ENCODE measurements at regions not wholly inside any gene's neighbourhood (a gene's known extent, or its start where the extent isn't known, plus 50 kb on each side); places are given as distances from the start of the nearest gene placed in this dataset.
"Not testable (repeated sequence)": the region's sequence is repeated elsewhere in the genome, so short reads cannot be mapped to it uniquely, and the experiment has no call there.

DNA sequence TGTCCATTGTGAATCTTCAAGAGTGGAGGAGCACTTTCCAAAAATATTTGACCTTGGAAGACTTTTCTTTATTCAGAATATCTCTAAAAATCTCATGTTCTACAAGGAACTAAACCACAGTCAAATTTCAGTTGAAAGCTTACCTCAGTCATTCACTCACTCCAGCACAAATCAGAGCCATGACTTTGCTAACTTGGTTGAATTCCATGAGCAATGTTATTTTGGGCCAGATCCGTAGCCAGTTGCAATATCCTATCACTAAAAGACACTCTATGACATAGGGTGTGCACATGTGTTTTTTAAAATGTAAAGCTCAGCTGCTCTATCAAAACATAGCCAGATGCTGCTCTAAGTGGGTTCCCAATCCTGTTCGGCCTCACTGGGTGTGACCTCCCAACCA lies 156.1 kb upstream of the ANKRD55 start:
- DNase-seq = no peak

GRCh38 chr5:56388229-56388985 lies 155.3 kb upstream of the ANKRD55 start:
- no peak for DNase-seq

DNA sequence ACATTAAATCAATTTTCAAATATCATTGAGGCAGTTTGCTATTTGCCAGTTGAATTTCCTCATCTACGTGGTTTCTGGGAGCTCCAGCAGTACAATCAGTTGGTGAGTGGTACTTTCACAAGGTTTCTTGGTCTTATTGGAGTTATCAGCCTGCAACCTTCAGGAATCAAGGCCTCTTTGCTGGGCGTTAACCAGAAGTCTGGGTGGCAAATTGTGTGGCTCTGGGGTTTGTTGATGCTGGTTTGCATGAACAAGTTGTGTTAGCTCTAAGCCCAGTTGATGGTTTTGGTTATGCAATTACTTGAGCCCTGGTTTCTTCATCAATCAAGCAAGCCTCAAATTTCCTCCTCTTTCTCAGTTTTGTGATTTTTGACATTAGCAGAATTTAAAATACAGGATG lies 152.9 kb upstream of the ANKRD55 start:
- DNase-seq = no peak

DNA sequence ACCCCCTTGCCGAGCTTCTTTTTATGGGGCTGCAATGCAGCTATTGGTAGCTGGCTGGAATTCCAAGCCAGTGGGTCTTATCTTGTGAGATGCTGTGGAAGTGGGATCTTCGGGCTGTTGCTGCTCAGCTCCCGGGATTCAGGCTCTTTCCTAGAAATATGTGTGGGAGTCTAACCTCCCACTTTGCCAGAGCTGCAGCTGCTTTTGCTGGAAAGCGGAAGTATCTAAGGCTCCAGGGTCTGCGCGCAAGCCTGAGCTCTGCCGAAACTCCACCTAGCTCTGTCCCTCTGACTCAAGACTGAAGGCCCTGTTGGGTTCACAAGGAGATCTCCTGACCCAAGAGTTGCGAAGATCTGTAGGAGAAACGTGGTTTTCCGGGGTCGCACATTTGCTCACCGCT lies 151.1 kb upstream of the ANKRD55 start:
- DNase-seq = peak in 1 of 56 donors; percentile 10

DNA sequence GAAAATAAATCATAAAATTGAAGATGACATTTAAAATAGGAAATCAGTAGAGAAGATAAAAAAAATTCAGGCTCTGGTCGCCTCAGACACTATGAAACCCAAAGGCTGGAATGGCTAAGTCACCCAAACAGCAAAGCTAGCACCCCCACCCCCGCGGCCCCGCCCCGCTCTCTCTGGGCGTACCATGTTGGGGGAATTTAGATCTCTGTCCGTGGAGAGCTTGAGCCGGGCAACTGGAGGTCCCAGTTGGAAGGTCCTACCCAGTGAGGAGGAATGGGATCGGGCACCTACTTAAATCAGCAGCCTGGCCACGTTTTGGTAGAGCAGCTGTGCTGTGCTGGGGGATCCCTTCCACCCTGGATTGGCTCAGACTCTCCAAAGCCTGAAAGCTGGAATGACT lies 150.6 kb upstream of the ANKRD55 start:
- DNase-seq = no peak

- no peak for DNase-seq
These were observed 149.8 kb upstream of the ANKRD55 start for GRCh38 chr5:56382896-56383295.

DNA sequence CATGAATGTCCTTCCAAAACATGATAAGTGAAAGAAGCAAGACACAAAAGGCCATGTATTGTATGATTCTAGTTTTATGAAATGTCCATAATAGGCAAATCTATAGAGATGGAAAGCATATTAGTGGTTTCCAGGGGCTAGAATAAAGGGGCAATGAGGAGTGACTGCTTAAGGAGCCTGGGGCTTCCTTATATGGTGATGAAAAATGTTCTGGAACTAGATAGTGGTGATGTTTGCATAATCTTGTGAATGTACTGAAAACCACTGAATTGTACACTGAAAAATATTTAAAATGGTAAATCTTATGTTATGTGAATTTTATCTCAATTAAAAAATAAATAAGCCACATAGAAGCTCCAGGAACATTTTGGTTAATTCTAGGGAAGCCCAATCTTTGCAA lies 144.4 kb upstream of the ANKRD55 start:
- DNase-seq = no peak

- DNase-seq = no peak
These were observed 143.0 kb upstream of the ANKRD55 start for GRCh38 chr5:56376128-56376527.

- no peak for DNase-seq
These were observed 141.9 kb upstream of the ANKRD55 start for GRCh38 chr5:56375011-56375410.

DNA sequence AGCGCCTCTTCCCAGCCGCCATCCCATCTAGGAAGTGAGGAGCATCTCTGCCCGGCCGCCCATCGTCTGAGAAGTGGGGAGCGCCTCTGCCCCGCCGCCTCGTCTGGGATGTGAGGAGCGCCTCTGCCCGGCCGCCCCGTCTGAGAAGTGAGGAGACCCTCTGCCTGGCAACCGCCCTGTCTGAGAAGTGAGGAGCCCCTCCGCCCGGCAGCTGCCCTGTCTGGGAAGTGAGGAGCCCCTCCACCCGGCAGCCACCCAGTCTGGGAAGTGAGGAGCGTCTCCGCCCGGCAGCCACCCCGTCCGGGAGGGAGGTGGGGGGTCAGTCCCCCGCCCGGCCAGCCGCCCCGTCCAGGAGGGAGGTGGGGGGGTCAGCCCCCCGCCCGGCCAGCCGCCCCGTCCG lies 139.4 kb upstream of the ANKRD55 start:
- not testable (repeated sequence) for DNase-seq

DNA sequence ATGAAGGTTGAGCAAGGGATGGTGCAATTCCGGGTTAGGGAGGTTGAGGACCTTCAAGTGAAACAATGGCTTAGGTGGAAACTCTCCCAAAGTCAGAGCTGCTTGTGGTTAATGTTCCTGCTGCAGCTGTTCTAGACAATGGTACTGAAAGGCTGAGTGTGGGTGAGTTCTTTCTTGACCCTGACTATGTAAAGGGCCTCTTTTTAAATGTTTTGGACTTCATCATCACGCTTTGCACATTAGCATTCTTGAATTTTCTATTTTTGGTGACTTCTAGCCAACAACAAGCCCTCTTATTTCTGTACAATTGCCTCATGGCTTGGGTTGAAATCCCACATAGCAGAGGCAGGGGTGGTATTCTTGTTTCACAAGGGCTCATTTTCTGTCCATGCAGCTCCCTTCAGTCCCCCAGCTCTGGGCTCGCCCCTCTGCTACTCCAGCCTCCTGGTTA lies 136.3 kb upstream of the ANKRD55 start:
- no peak for DNase-seq

GRCh38 chr5:56367748-56368147 lies 134.6 kb upstream of the ANKRD55 start:
- no peak for DNase-seq

DNA sequence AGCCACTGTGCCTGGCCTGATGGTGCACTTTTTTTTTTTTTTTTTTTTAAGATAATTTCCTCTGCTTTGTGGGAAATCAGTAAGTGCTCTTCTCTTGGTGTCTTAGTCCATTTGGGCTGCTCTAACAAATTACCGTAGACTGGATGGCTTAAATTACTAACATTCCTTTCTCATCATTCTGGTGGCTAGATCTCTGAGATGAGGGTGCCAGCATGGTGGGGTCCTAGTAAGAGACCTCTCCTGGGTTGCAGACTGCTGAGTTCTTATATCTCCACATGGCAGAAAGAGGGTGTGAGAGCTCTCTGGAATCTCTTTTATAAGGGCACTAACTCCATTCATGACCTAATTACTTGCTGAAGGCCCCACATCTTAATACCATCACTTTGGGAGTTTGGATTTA lies 133.9 kb upstream of the ANKRD55 start:
- no peak for DNase-seq

DNA sequence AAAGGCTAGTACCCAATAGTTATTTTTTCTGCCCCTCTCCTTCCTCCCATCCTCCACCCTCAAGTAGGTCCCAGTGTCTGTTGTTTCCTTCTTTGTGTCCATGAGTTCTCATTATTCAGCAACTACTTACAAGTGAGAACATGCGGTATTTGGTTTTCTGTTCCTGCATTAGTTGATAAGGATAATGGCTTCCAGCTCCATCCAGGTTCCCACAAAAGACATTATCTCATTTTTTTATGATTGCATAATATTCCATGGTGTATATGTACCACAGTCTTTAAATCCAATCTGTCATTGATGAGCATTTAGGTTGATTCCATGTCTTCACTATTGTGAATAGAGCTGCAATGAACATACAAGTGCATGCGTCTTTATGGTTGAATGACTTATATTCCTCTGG lies 128.3 kb upstream of the ANKRD55 start:
- DNase-seq = no peak

DNA sequence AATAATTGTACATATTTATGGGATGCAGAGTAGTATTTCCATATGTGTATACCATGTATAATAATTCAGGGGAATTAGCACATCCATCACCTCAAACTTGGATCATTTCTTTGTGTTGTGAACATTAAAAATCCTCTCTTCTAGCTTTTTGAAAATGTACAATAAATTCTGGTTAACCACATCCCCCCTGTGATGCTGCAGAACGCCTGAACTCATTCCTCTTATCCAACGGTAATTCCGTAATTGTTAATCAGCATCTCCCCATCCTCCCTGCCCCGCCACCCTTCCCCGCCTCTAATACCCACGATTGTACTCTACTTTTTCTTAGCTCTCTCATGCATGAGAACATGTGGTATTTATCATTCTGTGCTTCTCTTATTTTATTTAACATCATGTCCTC lies 127.7 kb upstream of the ANKRD55 start:
- no peak for DNase-seq

DNA sequence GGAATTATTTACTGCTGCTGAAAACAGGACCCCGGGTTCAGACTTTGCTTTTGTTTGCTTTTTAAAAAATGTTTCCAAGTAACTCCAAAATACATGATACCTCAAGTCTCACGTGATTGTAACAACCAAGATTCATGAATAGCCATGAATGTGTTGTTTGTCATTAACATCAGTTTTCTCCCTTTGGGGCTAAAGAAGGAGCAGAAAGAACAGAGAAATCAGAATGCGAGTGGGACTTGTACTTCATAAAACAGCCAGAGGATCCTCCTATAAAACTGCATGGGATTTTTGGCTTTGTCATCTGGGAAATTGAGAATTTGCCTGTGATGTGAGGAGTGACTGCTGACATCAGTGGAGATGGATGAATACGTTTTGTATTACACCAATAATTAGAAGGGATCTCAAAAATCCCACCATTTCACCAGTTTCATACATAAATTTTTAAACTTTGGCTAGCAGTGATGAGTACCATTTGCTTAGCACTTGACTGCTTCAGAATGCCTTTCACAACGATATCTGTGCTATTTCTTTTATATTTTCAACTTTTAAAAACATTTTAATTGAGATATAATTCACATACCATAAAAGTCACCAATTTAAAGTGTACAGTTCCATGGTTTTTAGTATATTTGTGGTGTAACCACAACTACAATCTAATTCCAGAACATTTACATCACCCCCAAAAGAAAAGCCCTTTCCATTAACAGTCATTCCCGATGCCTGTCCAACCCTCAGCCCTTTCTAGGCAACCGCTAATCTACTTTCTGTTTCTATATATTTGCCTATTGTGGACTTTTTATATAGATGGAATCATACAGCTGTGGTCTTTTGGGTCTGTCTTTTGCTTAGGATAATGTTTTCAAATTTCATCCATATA lies 126.9 kb upstream of the ANKRD55 start:
- no peak for DNase-seq

DNA sequence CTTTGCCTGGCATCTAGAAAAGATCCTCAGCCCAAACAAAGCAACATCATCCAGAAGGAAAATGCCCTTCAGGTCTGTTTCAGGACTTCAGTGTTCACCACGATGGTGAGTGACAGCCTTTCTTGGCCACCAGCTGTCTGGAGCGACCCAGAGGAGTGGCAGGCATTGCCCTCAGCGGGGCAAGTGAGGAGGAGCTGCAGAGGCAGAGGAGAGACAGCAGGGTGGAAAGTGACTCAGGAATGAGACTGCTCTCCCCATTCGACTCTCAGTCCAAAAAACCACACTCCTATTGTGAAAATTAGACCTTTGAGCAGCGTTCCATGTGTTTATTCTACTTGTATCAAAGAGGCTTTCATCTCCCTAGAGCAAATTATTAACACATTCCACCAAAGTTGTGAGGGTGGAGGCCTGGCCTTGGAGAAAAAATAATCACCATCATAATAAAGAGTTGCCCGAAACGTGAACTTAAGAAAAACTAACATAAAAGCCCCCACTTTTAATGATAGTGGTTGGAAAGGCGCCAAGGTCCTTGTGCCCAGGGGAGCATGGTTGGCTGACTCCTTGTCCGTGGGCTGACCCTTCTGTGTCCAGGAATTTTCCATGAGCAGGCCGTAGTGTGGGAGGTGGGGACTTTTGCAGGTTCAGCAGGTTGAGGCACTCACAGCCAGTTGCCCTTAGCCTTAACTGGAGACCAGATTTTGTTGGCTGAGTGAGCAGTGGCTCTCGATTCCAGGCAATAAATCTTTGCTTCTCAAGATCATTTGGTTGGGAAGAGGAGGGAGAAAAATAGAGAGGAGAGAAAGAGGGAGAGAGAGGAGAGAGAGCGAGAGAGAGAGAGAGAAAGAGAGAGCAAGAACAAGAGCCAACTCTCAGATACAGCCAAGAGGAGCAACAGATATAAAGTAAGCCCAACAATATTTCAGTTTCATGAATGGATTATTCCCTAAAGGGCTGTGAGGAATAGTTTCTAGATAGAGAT lies 125.9 kb upstream of the ANKRD55 start:
- DNase-seq = no peak

DNA sequence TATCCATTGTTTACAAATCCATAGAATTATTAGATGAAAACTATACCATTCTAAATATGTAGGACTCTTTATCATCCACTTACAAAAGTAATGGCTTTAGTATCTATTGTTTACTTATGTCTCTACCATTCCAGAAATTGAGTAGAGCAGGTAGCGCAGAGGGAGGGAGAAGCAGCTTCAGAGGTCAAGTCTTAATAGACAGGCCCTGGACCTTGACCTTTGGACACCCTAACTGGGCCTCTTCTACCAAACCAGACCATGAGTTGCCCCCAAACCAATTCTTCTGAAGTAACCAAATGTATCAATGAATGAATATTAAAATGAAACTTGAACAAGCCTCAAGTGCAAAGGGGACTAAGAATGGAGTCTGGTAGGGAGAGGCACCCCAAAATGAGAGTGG lies 124.9 kb upstream of the ANKRD55 start:
- no peak for DNase-seq

DNA sequence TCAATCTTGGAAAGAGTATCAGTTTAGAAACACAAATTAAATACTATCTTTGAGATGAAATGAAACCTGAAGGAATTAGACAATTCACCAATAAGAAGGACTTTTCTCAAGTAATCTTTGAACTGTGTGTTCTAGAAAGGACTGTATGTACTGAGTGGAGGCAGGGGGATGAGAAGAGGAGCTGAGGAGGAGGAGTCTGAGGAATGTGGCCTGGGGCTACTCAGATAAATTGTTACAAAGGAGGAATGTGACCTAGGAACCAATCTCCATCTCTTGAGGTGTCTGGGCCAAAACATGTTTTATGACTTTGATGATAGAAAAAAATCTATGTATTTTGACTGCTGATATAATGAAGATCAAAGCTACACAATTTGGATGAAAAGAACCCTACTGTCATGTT lies 124.3 kb upstream of the ANKRD55 start:
- DNase-seq = no peak

GRCh38 chr5:56356836-56357160 lies 123.7 kb upstream of the ANKRD55 start:
- DNase-seq = no peak

DNA sequence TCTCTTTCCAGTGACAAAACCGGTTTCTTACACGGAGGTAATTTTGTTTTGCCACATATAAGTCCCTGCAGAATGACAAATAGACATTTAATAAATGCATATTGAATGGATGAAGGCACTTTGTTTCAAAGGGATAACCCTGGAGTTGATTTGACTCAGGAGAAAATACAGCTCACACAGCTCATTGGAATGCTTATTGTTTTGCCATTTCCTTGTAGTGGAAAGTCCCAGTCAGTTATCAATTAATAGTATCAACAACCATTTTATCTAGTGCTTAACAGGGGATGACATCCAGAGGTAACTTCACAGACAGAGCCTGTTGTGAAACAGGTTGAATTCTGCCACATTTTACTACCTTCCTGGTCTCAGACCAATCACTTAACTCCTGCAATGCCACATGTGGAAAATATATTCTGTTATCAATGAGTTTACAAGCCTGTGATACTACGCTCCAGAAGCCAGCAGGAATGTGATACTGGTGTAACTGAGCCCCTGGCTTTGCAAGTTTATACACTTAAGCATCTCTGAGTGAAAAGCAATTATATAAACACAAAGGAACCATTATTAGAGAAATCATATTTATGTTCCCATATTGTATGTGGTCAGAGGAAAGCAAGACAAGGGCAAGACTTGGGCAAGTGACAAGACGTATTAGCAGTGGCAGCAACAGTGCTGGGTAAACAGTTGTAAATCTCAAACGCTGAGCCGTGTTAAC lies 123.1 kb upstream of the ANKRD55 start:
- no peak for DNase-seq
